HG02840 (cell line): ENCODE measurements at regions not wholly inside any gene's neighbourhood (a gene's known extent, or its start where the extent isn't known, plus 50 kb on each side); places are given as distances from the start of the nearest gene placed in this dataset.
"Not testable (repeated sequence)": the region's sequence is repeated elsewhere in the genome, so short reads cannot be mapped to it uniquely, and the experiment has no call there.

Experiments
- ATAC-seq: cut with Tn5 transposase; IDR thresholded peaks from one replicate; pipeline ENCODE4 v1.9.1; 2021; ENCODE audit warnings: mild to moderate bottlenecking, moderate library complexity, moderate number of reproducible peaks; ENCODE audit not compliant: unreplicated experiment, low FRiP score

DNA sequence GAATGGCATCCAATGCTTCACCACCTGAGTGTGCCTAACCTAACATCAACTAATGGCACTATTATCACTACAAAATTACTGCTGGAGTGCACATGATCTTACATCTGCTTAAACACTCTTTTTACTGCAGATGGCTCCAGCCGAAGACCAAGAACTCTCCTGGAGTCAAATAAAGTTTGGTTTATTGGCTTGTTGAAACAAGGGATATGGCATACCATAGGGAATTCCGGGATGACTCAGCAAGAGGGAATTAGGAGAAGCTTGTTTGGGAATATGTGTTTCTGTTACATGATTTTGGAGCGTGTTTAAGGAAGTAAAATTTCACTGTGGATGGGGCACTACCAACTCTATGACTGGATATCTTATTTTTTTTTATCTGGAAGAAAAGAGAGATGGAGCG is 872.6 kb downstream of the DTWD2 start:
- ATAC-seq, result no peak

DNA sequence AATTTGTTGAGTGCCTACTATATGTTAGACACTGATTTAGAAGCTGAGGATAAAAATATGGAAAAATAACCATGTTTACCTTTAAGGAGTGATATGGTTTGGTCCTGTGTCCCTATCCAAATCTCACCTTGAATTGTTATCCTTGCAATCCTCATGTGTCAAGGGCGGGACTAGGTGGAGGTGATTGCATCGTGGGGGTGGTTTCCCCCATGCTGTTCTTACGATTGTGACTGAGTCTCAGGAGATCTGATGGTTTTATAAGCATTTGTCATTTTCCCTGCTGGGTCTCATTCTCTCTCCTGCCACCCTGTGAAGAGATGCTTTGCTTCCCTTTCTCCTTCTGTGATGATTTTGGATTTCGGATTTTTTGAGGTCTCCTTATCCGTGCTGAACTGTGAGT is 876.4 kb downstream of the DTWD2 start:
- ATAC-seq, result no peak

DNA sequence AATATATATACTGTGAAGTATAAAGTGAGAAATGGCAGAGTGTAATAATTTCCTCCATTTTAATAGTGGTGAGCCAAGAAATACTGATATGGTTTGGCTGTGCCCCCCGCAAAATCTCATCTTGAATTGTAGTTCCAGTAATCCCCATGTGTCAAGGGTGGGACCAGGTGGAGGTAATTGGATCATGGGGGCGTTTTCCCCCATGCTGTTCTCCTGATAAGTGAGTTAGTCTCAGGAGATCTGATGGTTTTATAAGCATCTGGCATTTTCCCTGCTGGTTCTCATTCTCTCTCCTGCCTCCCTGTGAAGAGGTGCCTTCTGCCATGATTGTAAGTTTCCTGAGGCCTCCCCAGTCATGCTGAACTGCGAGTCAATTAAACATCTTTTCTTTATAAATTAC is 881.1 kb downstream of the DTWD2 start:
- ATAC-seq, result not testable (repeated sequence)

DNA sequence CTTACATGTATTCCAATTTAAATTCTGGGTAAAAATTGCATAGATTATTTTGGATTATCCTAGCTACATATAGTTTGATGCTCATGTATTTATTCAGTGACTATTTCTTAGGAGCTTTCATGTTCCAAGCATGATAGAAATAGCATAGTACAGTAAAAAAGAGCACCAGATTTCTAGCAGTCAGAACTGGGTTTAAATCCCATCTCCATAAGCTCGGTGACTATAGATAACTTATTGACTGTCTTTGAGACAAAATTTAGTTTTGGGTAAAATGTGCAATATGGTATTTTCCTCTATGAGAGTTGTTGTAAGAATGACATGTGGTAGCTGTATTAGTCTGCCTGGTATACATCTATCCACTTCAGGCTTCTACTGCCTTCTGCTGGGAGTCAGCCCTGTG is 889.6 kb downstream of the DTWD2 start:
- ATAC-seq, result no peak

DNA sequence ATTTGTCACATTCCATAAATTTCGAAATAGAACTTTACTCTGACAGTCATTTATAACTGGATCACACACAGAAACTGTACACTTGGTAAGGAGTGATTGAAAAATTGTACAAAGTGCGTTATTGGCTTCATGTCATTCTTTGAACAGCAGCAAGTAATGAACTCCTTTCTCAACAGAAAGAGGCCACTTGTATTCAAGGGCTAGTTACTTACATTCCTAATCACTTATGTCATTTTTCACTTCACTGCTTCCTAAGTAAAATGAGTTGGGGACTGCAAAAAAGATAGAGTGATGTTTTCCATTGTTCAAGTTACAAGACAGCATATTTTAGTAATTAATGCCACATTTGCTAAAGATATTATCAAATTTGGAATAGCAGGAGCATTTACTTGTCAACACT is 893.2 kb downstream of the DTWD2 start:
- ATAC-seq, result no peak

DNA sequence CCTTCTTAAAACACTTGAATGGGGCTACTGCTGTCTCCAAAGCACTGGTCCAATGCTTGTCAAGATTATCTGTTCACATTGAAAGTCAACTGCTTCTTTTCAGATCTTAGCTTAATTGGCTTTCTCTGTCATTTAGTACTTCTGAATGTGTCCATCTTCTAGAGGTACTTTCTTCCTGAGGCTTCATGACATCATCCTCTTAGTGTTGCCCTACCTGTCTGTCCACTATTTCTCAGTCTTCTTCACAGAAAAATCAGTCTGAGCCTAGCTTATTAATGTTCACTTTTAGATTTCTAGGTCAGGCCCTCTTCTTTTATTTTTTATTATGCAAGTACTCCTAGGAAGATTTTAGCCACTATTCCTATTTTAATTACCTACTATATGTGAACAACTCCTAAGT is 899.9 kb downstream of the DTWD2 start:
- no peak for ATAC-seq

DNA sequence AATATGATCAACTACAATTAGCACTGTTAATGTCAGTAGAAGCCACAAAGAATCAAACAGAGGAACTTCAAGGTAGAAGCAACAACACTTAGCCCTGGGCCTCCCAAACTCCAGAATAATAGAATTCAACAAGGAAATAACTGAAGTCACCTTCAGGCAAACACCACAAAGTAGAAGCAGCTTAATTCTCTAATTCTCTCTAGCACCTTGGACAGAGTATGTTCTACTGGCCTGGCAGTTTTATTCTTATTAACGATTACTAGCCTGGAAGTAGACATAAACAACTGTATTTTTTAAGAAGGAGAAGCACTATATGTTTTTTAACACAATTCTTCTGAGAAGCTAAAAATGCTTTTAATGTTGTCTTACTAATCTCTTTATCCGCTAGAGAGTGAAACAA is 911.9 kb downstream of the DTWD2 start:
- no peak for ATAC-seq

DNA sequence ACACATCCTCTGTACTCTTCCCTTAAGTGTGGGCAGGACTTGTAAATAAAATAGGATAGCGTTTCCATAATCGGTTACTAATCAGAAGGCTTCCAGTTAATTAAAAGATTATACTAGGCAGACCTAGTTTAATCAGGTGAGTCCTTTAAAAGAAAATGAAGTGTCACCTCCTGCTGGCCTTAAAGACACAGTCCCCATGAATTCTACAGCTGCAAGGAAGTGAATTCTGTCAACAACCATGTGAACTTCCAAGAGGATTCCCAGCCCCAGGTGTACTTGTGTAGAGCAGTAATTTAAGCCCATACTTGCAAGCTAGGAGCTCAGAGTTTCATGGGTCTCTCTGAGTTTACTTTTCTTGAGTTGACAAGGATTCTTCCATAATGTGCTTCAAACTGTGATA is 918.3 kb downstream of the DTWD2 start:
- no peak for ATAC-seq

DNA sequence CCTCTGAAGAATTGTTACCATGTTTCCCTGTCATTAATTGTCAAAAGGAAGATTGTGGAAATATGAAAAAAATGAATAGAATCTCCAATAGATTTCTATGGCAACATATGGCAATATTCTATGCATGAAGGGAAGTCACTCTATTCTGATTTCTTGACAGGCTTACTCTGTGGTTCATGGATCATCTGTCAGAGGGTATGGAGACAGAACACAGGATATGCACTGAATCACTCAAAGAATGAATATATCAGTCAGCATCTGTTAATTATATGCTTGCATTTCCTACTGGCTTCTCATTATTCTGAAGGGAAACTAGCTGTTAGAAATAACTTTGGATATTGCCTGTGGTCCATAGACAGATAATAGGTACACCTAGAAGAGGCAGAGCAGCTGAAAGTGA is 918.9 kb downstream of the DTWD2 start:
- ATAC-seq, result no peak

DNA sequence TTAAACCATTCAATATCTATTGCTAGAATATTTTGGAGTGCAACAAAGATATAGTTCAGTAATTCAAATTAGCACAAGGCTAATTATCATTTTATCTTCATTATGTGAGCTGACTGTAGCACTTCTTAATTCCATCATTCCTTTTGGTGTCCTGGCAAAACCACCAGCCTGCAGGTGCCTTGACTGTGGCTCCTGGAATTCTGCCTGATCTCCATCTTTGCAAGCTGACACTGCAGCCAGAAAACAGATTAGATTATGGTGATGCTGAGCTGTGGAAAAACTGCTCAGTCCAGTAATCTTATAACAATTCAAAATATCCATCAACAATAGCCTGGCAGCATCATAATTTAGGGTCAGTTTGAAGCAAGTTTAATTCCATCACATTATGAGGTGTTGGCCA is 919.5 kb downstream of the DTWD2 start:
- no peak for ATAC-seq

DNA sequence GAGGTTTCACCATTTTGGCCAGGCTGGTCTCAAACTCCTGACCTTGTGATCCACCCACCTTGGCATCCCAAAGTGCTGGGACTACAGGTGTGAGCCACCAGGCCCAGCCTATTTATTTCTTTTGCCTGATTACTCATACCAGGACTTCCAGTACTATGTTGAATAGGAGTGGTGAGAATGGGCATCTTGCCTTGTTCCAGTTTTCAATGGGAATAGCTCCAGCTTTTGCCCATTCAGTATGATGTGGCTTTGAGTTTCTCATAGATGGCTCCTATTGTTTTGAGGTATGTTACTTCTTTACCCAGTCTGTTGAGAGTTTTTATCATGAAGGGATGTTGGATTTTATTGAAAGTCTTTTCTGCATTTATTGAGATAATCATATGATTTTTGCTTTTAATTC is 924.5 kb downstream of the DTWD2 start:
- not testable (repeated sequence) for ATAC-seq

DNA sequence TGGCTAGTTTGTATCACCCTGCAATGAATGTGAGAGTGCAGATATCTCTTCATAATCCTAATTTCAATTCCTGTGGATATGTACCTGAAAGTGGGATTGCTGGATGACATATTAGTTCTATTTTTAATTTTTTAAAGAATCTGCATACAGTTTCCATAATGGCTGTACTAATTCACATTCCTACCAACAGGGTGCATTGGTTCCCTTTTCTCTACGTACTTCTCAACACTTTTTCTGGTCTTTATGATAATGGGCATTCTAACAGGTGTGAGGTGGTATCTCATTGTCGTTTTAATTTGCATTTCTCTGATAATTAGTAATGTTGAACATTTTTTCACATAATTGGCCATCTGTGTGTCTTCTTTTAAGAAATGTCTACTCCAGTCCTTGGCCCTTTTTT is 927.5 kb downstream of the DTWD2 start:
- ATAC-seq, result no peak

DNA sequence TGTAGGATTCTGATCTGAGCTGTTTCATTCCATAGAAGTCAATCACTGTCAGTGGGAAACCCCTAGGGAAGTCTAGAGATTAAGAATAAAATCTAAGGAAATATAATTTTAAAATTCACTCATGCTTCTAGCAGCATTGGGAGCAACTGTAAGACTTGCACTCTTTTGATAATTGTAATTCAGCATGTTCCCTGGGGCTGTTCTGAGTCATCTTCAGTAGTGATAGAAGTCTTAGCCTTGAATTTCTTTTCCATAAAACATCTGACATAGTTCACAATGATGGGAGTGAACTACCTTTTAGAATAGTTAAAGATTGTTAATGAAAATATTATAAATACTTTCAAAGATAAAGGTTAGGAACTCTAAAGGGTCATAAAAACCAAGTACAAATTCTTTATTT is 935.8 kb downstream of the DTWD2 start:
- no peak for ATAC-seq

DNA sequence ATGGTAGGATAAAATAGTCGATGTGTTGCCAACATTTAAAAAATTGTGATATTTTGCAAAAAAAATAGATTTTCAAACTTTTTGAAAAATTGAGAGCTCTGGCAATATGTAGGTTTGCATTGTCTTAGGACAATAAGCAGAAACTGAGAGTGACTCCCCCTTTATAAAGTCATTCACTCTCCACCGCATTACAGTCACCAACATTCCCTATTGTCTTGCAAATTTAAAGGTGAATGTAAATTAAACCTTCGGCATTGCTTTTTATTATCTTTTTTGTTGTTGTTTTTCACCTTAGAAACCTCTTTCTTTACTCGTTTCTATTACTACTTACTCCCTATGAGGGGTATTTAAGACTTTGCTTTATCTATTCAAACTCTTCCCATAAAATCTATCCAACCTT is 944.2 kb downstream of the DTWD2 start:
- ATAC-seq, result no peak

DNA sequence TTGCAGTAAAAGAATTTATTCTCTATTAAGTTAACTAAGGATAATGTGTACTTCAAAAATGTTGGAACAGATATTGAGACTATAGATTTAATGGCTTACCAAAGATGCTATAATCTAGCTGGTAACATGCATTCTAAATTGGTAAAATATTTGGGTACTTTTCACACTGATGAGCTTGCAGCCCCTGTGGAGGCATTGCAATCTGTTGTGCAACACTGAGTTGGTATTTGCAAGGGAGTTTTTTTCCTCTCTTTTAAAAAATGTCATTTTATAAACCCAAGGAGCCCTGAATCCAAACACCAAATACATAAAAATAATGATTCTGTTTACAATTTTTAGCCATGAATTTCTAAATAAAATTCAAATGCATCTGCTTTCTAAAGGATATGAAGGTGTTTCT is 944.8 kb downstream of the DTWD2 start:
- ATAC-seq, result no peak

DNA sequence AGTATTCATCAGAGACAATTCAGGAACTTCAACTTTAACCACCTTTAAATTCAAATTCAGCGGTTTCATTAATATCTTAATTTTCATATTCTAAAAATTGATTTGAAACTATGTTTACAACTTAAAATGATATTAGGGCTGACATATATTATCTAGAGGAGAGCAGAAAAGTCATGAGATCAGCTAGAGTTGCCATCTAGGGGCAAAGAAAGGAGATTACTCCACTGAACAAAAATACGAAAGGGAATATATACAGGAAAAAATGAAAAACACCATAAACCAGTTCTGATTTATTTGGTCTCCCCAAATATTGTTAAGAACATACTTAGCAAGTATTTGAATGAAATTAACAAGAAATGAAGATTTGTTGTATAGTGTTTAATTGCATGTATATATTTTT is 946.3 kb downstream of the DTWD2 start:
- ATAC-seq, result no peak

DNA sequence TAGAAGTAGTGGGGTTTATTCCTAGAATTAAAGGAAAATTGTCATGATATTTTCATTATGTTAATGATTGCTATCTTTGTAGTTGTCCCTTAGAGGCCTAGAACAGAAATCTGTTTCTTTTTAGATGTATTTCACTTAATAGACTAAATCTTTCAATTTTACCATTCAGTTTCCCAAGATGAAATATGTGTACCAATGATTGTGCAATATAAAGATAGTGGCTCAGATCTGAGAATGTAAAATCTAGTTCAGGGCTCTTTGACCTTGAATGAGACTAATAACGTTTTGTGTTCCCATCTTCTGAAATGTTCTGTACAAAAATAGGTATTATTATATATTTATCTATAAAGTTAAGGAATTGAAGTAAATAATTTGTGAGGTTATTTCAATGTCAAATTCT is 947.9 kb downstream of the DTWD2 start:
- no peak for ATAC-seq

DNA sequence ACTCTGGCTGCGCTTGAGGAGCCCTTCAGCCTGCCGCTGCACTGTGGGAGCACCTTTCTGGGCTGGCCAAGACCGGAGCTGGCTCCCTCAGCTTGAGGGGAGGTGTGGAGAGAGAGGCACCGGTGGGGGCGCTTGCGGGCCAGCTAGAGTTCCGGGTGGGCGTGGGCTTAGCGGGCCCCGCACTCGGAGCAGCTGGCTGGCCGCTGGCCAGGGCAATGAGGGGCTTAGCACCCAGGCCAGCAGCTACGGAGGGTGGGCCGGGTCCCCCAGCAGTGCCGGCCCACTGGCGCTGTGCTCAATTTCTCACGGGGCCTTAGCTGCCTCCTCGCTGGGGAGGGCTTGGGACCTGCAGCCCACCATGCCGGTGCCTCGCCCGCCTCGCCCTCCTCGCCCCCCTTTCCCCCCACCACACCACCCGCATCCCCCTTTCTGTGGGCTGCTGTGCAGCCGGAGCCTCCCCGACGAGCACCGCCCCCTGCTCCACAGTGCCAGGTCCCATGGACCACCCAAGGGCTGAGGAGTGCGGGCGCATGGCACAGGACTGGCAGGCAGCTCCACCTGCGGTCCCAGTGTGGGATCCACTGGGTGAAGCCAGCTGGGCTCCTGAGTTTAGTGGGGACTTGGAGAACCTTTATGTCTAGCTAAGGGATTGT is 954.5 kb downstream of the DTWD2 start:
- no peak for ATAC-seq

DNA sequence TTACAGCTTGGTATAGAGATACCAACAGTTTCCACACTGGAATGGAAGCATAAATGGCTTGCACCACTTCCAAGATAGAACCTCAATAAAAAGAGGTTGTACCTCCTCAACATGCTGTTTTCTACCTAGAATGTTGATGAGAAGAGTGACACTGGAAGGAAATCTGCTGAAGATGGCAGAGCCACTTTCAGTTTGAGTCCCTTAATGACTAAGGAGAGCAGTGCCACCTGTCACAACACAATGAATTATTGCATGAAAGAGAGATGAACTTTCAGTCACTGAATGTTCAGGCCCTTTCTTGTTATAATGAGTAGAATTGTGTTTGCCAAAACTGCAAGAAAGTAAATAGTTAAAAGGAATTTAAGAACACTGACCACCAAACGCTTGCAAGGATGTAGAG is 958.5 kb downstream of the DTWD2 start:
- no peak for ATAC-seq

DNA sequence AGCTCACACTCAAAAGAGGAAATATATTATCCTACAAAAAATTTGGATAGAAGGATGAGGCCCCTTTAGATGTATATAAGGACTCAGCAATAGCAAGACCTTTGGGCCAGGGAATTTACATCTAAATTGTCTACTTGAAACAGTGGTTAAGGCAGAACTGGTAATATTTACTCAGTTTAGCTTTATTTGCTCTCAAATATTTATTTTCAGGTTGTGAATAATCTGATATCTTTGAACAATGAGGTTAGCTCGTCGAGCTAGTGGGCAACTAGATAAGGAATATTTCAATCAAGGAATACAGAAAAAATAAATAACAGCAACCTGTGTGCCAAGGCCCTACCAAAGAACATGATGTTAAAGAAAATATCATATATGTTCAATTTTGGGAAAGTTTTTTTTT is 966.3 kb downstream of the DTWD2 start:
- ATAC-seq, result no peak

DNA sequence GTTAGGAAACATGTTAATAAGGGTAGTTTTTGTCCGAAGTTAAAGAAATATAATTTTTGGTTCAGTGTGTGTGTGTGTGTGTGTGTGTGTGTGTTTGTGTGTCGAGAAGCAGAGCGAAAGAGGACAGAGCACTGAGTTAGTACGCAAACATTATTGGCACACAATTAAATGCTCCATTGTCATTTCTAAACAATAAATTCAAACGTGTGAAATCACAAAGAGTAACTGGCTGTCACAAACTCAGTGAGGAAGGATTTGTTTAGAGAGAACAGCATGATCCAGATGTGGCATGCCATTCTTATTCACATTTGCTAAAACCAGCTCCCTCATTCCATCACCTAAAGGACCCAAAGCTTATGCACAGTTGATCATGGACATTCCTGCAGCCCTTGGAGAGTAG is 970.8 kb downstream of the DTWD2 start:
- ATAC-seq, result no peak

DNA sequence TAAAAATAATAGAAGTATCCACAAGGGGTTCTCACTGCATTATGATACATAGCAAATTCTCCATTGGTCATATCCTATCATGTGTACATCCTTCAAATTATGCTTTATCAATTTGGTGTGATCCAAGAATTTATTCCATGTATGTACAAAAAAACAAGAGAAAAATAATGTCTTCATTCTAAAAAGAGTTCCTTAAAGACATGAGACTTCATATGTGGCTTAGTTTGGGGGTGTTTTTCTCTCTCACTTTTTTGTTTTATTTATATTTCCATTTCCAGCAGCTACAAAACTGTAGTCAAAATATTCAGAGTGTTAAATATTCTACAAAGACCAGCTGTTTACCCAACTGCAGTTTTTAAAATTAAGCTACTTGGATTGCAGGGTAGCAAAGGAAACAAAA is 972.0 kb downstream of the DTWD2 start:
- ATAC-seq, result no peak

DNA sequence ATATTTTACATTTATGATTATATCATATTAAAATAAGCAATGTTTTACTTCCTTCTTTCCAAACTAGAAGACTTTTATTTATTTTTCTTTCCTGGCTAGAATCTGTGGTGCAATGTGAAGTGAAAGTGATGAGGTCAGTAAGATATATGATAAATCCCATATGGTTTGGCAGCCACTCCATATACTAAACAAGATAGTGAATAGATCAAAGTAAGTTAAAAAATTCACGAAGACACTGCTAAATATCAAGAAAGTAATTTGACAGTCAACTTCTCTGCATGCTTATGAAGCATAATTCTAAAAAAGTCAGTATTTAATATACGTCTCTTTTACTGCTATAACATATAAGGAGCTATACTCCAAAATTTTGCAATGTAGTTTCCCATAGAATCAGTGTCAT is 972.8 kb downstream of the DTWD2 start:
- ATAC-seq, result no peak
